ENCODE measurements at regions not wholly inside any gene's neighbourhood (a gene's known extent, or its start where the extent isn't known, plus 50 kb on each side); places are given as distances from the start of the nearest gene placed in this dataset.

DNA sequence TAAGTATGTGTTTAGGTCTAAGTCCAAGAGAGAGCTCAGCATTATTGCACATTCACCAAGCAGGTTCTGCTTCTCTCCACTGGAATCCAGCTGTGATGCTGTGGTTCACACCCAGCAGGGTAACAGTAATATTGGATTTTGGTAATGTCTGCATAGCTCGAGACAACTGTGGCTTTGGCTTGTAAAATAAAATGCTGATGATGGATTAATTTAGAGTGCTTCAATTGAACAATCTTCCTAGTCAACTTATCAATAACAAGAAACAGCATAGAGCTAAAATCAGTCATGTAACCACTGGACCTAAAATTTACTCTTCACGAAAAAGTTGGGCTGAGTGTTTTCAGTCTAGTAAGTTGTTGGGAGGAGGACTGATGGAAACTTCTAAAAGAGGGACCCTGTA lies 709.2 kb downstream of the TYW1 start:
- no peak for DNase-seq

- DNase-seq, result no peak
Observed at GRCh38 chr7:67711706-67712105, 715.1 kb downstream of the TYW1 start.

GRCh38 chr7:67713451-67714056 lies 716.9 kb downstream of the TYW1 start:
- DNase-seq, result no peak

GRCh38 chr7:67716729-67717128 lies 720.1 kb downstream of the TYW1 start:
- no peak for DNase-seq

DNA sequence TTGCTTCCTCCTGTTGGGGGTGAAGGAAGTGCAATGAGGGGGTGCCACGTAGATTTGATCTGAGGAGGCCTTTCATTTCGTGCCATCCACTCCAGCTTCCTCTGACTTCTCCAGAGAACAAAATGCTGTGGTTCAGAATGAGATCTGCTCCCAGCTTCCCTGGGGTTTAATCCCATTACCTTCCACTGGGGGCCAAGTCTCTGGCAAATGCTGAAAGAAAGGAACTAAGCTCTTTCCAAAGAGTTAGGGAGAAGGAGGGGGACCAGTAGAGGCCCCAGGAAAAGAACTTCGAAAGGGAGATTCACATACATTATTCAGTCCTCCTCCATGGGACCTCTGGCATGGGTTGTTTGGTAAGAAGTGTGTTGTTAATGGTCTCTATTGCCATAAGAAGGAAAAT lies 727.0 kb downstream of the TYW1 start:
- DNase-seq, result no peak

- DNase-seq, result no peak
Observed at GRCh38 chr7:67724435-67724834, 727.8 kb downstream of the TYW1 start.

DNA sequence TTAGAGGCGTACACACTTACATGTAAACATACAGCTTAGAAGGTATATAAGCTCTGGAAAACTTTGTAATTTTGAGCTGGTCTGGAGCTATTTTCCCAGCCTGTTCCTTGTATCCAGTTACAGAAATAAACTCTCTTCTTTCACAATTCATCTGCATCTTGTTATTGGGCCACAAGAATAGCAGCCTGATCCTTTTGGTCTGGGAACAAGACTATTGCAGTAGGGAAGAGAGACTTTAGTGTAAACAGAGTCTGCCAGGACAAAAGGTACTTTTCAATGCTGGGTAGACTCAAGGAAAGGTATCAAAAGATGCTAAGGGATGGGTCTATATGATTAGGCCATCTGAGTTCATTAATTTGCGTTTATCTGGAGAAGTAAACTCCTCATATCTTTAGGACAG lies 728.3 kb downstream of the TYW1 start:
- no peak for DNase-seq

GRCh38 chr7:67725423-67725822 lies 728.8 kb downstream of the TYW1 start:
- DNase-seq, result no peak

DNA sequence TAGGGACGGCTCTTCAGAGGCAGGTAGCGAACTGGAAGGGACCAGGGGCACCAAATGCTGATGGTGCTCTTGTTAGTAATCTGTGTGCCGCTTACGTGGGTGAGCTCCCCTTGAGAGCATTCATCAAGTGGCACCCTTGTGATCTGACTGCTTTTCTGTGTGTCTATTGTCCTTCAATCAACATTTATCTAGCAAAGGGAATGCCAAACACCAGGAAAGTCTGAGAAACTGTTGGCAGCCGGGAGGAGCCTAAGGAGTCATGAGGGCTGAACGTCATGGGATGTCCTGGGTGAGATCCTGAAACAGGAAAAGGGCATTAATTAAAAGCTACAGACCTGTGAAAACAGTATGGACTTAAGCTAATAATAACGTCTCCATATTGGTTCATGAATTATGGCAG lies 733.1 kb downstream of the TYW1 start:
- DNase-seq, result no peak

GRCh38 chr7:67731704-67732103 lies 735.1 kb downstream of the TYW1 start:
- no peak for DNase-seq

DNA sequence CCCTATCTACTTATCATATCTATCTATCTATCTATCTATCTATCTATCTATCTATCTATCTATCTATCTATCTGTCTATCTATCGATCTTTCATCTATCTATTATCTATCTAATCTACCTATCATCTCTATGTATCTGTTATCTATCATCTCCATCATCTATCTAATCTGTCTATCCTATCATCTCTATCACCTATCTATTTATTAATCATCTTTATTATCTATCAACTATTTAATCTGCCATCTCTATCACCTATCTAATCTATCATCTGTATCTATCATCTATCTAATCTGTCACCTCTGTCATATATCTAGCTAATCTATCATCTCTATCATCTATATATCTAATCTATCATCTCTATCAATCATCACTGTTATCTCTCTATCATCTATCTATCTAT lies 736.3 kb downstream of the TYW1 start:
- DNase-seq, result no peak

DNA sequence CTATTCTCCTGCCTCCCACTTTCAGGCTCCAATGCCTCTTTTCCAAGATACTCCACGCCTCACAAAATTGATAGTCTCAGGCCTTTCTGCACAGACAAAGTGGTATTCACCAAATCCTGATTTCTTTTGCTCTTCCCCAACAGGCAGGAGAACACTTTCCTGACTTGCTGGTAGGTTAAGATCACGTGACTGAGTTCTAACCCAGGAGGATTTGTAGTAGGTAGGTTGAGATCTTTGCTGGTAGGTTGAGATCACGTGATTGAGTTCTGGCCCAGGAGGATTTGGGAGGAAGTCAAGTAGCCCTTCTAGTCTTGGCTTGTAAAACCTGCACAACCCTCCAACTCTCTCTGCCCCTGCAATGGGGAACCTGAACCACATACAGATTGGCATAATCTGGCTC lies 741.5 kb downstream of the TYW1 start:
- DNase-seq, result no peak

- DNase-seq, result no peak
Observed at GRCh38 chr7:67738958-67739357, 742.3 kb downstream of the TYW1 start.

GRCh38 chr7:67743501-67743900 lies 746.9 kb downstream of the TYW1 start:
- DNase-seq, result no peak

DNA sequence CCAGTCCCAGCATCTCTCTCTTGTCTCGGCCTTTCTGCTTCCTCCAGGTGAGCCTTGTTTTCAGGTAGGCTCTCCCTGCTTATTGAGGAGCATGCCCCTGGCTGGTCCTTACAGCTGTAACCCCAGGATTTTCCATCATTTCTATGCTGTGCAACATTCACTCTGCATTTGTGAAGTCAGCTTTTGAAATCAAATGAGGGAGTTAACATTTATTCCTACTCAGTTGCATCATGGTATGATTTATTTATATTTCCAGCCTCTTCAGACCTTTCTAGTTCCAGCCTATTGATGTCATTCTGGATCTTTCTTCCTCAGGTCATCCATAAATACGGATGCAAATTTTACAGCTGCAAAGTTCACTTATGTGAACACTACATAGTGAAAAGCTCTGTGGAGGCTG lies 755.6 kb downstream of the TYW1 start:
- no peak for DNase-seq

DNA sequence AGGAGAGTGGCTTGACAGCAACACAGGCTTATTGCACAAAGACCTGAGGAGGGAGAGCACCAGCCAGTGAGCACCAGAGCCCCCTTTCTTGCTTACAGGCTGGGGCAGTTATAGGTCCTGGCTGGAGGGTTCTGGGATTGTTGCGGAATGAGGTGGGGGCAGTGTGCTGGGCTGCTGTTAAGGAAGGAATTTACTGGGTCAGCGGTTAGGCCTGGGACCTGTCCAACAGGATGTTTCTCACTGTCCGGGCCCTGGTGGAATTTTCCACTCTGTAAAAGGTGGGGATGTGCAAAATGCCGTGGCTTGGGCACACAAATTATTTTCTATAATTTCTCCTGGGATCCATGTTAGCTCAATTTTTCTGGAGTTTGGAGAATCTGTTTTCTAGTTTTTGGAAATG lies 757.3 kb downstream of the TYW1 start:
- DNase-seq, result no peak

DNA sequence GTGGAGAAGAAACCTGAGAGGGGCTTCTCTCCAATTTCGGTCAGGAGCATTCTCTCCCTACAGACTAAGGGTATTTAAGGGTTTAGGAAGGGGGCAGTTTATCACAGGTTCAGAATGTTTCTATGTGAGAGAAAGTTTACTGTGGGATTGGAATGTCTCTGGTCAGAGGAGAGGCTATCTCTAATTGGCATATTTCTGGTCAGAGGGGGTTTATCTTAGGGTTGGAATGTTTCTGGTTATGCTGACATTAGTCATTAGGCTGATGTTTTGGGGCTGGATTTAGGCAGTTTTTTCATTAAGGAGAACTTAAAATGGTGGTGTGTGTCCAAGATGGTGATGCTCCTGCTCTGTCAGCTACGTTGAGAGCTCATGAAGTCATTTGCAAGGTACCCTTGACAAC lies 758.0 kb downstream of the TYW1 start:
- DNase-seq, result no peak

DNA sequence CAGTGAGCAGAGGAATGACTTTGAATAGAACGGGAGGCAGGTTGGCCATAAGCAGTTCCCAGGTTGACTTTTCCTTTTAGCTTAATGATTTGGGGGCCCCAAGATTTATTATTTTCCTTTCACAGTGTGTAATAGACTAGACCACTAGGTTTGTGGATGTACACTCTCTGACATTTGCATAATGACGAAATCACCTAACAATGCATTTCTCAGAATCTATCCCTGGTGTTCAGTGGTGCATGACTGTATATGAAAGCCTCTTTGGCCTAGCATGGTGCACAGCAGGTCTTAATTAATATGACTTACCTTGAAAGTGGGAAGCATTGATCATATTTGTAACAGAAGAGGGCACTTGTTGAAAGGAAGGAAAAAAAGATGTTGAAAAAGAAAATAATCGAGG lies 761.9 kb downstream of the TYW1 start:
- no peak for DNase-seq

- no peak for DNase-seq
Observed at GRCh38 chr7:67760971-67761370, 764.3 kb downstream of the TYW1 start.

- no peak for DNase-seq
Observed at GRCh38 chr7:67762516-67762915, 765.9 kb downstream of the TYW1 start.

GRCh38 chr7:67764289-67764688 lies 767.7 kb downstream of the TYW1 start:
- no peak for DNase-seq

DNA sequence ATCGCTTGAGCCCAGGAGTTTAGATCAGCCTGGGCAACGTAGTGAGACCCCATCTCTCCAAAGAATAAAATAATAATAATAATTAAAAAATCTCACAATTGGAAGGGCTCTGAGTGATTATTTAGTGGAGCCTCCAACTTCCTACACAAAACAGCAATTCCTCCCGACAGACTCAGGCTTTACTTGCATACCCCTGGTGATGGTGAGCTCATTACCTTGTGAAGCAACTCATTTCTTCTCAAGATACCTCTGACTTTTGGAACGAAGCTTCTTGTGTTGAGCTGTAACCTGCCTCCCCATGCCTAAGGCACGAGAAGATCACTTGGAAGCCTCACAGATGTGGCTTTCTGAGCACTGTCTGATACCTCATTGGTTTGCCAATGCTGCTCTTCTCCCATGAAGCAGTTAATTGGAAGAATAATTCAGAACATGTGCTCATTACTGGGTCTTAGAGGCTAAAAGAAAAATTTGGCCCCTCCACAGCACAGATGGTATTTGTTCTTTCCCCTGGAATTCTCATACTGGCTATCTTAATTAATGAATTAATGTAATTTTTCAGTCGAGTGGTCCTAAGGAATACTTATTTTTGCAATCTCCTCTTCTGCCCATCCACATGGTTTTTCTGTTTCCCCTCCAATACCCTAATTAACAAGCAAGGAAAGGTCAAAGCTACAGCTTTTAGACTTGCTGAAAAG lies 769.0 kb downstream of the TYW1 start:
- DNase-seq, result no peak

GRCh38 chr7:67766906-67767410 lies 770.3 kb downstream of the TYW1 start:
- DNase-seq, result no peak

DNA sequence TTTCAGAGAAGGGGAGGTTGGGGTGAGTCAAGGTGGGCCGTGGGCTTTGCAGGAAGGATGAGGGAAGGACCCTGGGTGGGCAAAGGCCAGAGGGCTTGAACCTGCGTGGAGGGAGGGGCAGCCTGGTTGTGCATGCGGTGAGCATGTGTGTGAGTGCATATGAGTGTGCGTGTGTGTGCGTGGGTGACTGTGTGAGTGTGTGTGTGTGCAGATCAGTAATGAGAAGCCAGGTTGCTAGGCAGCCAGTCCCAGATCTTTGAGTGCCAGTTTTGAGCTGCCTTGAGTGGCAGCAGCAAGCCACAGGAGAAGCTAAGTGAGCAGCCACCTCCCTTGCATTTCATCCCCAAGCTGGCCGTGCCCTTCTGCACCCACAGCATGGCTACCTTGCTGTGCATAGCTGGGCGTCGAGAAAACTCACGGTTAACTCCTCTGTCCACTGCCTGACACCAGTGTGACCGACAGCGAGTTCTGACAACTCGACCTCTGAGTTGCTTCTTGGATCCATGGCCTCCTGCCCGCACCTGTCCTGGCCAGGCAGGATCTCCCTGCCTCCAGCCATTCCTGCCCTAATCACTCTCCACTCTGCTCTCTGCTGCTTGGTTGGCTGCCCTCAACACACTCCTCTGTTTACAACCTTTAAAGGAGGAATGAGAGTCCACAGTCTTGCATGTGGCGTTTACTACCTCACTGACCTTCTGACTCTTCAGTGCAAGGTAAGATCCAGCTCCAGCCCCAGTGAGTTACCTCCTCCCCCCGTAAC lies 775.4 kb downstream of the TYW1 start:
- no peak for DNase-seq

Data from stimulated activated CD4-positive, alpha-beta T cell treated with anti-CD3 and anti-CD28 coated beads, Interleukin-2, amount 100 ng/mL, for 24 hours (primary cell).